Psoas muscle (tissue), 7 donors: ENCODE measurements at regions not wholly inside any gene's neighbourhood (a gene's known extent, or its start where the extent isn't known, plus 50 kb on each side); places are given as distances from the start of the nearest gene placed in this dataset.

Experiments
- ATAC-seq, 4 donors: fragments of 200-7000 bp; cut with Tn5 transposase; one replicate each; pipeline ENCODE4 v1.9.1; 2020; ENCODE audit warnings: moderate library complexity in 3 of 4, mild to moderate bottlenecking in 2 of 4
- DNase-seq, 2 donors: peaks; one replicate each; pipeline ENCODE4 v3.0.0-alpha.2; 2020
- H3K27ac ChIP-seq: fragments of 200-600 bp; one replicate; pipeline ENCODE4 v1.8.0; 2022
- H3K27me3 ChIP-seq, 3 donors: fragments of 200-600 bp in 1 of 3; one replicate each; pipeline versions ENCODE4 v1.6.1 to v1.8.0; 2013 to 2022; ENCODE audit warnings: low read length in 2 of 3, mild to moderate bottlenecking in 2 of 3, moderate library complexity in 1 of 3; ENCODE audit not compliant: insufficient read depth in 3 of 3
- H3K36me3 ChIP-seq, 2 donors: fragments of 200-600 bp in 1 of 2; one replicate each; pipeline versions ENCODE4 v1.6.1 to v1.8.0; 2013 to 2022; ENCODE audit warnings: low read depth in 1 of 2, mild to moderate bottlenecking in 1 of 2, moderate library complexity in 1 of 2; ENCODE audit not compliant: insufficient read depth in 1 of 2
- H3K4me1 ChIP-seq: fragments of 200-600 bp; one replicate; pipeline ENCODE4 v1.8.0; 2022
- H3K4me3 ChIP-seq: fragments of 200-600 bp; one replicate; pipeline ENCODE4 v1.8.0; 2022; ENCODE audit warnings: mild to moderate bottlenecking
- H3K9me3 ChIP-seq: fragments of 200-600 bp; one replicate; pipeline ENCODE4 v1.8.0; 2022
- WGBS, 3 donors: extraction: QIAGEN DNeasy Blood & Tissue Kit; methylation state at CpG; one replicate each; pipeline versions ENCODE4 v1.1.6 to v1.1.7; 2013; 5-methylcytosine and 5-hydroxymethylcytosine counted together
- intact Hi-C, 2 donors: fragments of 100-400 bp; cut with DNase I; formaldehyde crosslinking; loops; one replicate each; pipeline versions ENCODE4 v1.11.0 to v1.14.2; 2022
- TF ChIP-seq, protein P1 (sequence below): fragments of 200-600 bp; IDR thresholded peaks from one replicate; pipeline ENCODE4 v1.8.0; 2022; ENCODE audit warnings: antibody characterized with exemption
- donor health status: healthy with polysubstance abuse.
- donor health status: DM: no; HTN: no; CAD: no; lungs with moderate emphysema.
- donor health status: Bipolar disorder and iron deficiency.
- donor health status: healthy.
- donor health status: DM: yes; HTN: yes; CAD: no.
- donor health status: DM: no; HTN: no; CAD: no.
- donor health status: DM: yes; HTN: yes; CAD: no.

DNA sequence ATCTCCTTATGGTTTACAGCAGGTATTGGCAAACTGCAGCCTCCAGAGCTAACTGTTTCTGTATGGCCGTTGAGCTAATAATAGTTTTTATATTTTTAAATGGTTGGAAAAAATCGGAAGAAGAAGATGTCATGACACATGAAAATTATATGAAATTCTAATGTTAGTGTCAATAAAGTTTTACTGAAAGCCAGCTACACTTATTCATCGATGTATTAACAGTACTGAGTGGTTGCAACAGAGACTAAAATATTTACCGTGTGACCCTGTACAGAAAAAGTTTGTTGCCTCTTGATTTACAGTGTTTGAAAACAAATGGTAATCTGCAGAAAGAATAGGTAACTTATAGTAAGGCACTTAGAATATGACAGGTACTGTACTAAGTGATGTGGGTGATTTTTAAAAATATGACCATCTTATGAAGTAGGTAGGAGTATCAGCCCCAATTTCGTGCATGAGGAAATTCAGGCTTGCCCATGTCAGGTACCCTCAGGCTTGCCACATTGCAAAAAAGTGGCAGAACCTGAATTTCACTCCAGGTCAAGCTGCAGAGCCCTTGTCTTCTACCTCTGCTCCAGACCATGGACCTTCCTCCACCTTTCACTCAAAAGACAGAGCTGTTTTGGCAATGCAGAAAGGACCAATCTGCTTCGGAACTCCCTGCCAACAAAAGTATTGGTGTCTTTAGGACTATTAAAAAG lies 311.9 kb upstream of the RUNX1 start:
- WGBS, 3 donors: 83 to 84% (median 84%) methylated on average over 6 of the region's 6 CpGs
- intact Hi-C loops: loop anchor here (10.0 kb wide), 3 partner anchors 96 to 316 kb away; partner anchors contain the start of gene RUNX1 (in 1 of the 2)
- DNase-seq (no peak), ATAC-seq (no peak)
- H3K27ac ChIP-seq: no peak overlapping the region
- no peaks in the 10 kb centered on the region for H3K27me3 ChIP-seq
- TF ChIP-seq, protein P1, sequence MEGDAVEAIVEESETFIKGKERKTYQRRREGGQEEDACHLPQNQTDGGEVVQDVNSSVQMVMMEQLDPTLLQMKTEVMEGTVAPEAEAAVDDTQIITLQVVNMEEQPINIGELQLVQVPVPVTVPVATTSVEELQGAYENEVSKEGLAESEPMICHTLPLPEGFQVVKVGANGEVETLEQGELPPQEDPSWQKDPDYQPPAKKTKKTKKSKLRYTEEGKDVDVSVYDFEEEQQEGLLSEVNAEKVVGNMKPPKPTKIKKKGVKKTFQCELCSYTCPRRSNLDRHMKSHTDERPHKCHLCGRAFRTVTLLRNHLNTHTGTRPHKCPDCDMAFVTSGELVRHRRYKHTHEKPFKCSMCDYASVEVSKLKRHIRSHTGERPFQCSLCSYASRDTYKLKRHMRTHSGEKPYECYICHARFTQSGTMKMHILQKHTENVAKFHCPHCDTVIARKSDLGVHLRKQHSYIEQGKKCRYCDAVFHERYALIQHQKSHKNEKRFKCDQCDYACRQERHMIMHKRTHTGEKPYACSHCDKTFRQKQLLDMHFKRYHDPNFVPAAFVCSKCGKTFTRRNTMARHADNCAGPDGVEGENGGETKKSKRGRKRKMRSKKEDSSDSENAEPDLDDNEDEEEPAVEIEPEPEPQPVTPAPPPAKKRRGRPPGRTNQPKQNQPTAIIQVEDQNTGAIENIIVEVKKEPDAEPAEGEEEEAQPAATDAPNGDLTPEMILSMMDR: no peak
- H3K4me1 ChIP-seq: peaks cover 14% of the 10 kb centered on the region
- no peak overlapping the region for H3K4me3 ChIP-seq
- H3K36me3 ChIP-seq: no peaks in the 10 kb centered on the region
- H3K9me3 ChIP-seq: no peaks in the 10 kb centered on the region

GRCh38 chr21:35359076-35359475 lies 310.0 kb upstream of the RUNX1 start:
- ATAC-seq: peak in 3 of 4 donors; percentile 60 to 77 (median 67)
- peak overlapping the region; percentile 0 for H3K4me3 ChIP-seq
- H3K9me3 ChIP-seq: no peaks in the 10 kb centered on the region
- H3K4me1 ChIP-seq: peaks cover 6% of the 10 kb centered on the region
- TF ChIP-seq, protein P1: no peak
- H3K27me3 ChIP-seq: no peaks in the 10 kb centered on the region
- no peak for DNase-seq
- H3K27ac ChIP-seq: no peak overlapping the region
- intact Hi-C loops: no loop called here
- no peaks in the 10 kb centered on the region for H3K36me3 ChIP-seq
- 15 to 23% (median 22%) methylated on average over 2 of the region's 2 CpGs for WGBS, 3 donors

DNA sequence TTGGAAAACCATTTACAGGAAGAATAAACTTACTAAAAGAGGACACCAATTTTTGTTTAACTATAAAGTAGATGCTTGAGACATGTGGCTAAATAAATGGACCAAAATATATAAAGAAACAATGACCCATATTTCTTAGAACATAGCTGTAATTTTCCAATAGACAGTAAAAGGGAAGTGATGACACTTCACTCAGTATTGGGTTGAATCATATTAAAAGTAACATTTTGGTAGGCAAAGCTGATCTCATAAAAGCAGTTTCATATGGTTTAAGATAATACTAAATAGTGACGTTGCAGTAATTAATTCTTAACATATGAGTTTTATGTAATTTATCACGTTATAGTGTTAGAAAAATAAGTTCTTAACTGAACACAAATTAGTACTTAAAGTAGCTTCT lies 308.9 kb upstream of the RUNX1 start:
- ATAC-seq (no peak), DNase-seq (no peak)
- Histone ChIP-seq H3K9me3 (no peaks in the 10 kb centered on the region), H3K27me3 (no peaks in the 10 kb centered on the region), H3K36me3 (no peaks in the 10 kb centered on the region), H3K4me3 (no peak overlapping the region), H3K4me1 (peaks cover 6% of the 10 kb centered on the region), H3K27ac (no peak overlapping the region)
- intact Hi-C loops: no loop called here
- TF ChIP-seq, protein P1: no peak
- 75 to 96% (median 82%) methylated on average over 2 of the region's 2 CpGs for WGBS, 3 donors

GRCh38 chr21:35357041-35357780 lies 308.1 kb upstream of the RUNX1 start:
- ATAC-seq: no peak
- Histone ChIP-seq H3K9me3 (no peaks in the 10 kb centered on the region), H3K4me1 (peaks cover 6% of the 10 kb centered on the region), H3K27ac (no peak overlapping the region), H3K4me3 (no peak overlapping the region), H3K36me3 (no peaks in the 10 kb centered on the region), H3K27me3 (no peaks in the 10 kb centered on the region)
- TF ChIP-seq, protein P1: no peak
- intact Hi-C loops: no loop called here
- 86 to 94% (median 88%) methylated on average over 3 of the region's 3 CpGs for WGBS, 3 donors
- no peak for DNase-seq
